Glutamatergic neuron (in vitro differentiated cells): ENCODE measurements at regions not wholly inside any gene's neighbourhood (a gene's known extent, or its start where the extent isn't known, plus 50 kb on each side); places are given as distances from the start of the nearest gene placed in this dataset.
"Not testable (repeated sequence)": the region's sequence is repeated elsewhere in the genome, so short reads cannot be mapped to it uniquely, and the experiment has no call there.

Source experiments
- DNase-seq: peaks from one replicate; pipeline ENCODE4 v3.0.0; 2022
- H3K27ac Mint-ChIP-seq: one replicate; pipeline ENCODE4 v1.8.0; 2020; ENCODE audit warnings: mild to moderate bottlenecking, mixed read lengths, inconsistent platforms; ENCODE audit not compliant: unreplicated experiment
- H3K27me3 Mint-ChIP-seq: one replicate; pipeline ENCODE4 v1.8.0; 2020; ENCODE audit warnings: mild to moderate bottlenecking, moderate library complexity, mixed read lengths, inconsistent platforms; ENCODE audit not compliant: unreplicated experiment
- H3K36me3 Mint-ChIP-seq: one replicate; pipeline ENCODE4 v1.8.0; 2020; ENCODE audit warnings: mild to moderate bottlenecking, mixed read lengths, inconsistent platforms; ENCODE audit not compliant: unreplicated experiment
- H3K4me1 Mint-ChIP-seq: one replicate; pipeline ENCODE4 v1.8.0; 2020; ENCODE audit warnings: mild to moderate bottlenecking, low read depth, mixed read lengths, inconsistent platforms; ENCODE audit not compliant: unreplicated experiment
- H3K4me3 Mint-ChIP-seq: one replicate; pipeline ENCODE4 v1.8.0; 2020; ENCODE audit warnings: mild to moderate bottlenecking, mixed read lengths, inconsistent platforms; ENCODE audit not compliant: unreplicated experiment
- H3K9me3 Mint-ChIP-seq: one replicate; pipeline ENCODE4 v1.8.0; 2020; ENCODE audit warnings: mild to moderate bottlenecking, moderate library complexity, mixed read lengths, inconsistent platforms; ENCODE audit not compliant: unreplicated experiment
- CTCF ChIP-seq: fragments of 200-600 bp; sonication (generic); IDR thresholded peaks from one replicate; pipeline ENCODE4 v1.5.0; 2021; ENCODE audit not compliant: partially characterized antibody, unreplicated experiment

- not testable (repeated sequence) for DNase-seq, H3K4me1 Mint-ChIP-seq, H3K9me3 Mint-ChIP-seq, H3K4me3 Mint-ChIP-seq, H3K27ac Mint-ChIP-seq, H3K27me3 Mint-ChIP-seq, H3K36me3 Mint-ChIP-seq
Measured at GRCh38 chr15:24311692-24312091, 363.9 kb upstream of the NPAP1 start.

GRCh38 chr15:24316326-24316725 is 359.2 kb upstream of the NPAP1 start:
- H3K9me3 Mint-ChIP-seq, H3K4me1 Mint-ChIP-seq, H3K36me3 Mint-ChIP-seq, H3K27me3 Mint-ChIP-seq, H3K27ac Mint-ChIP-seq, H3K4me3 Mint-ChIP-seq, DNase-seq: not testable (repeated sequence)

- Mint-ChIP-seq H3K9me3 (no peaks in the 10 kb centered on the region), H3K4me1 (no peaks in the 10 kb centered on the region)
Measured at GRCh38 chr15:24318981-24319380, 356.6 kb upstream of the NPAP1 start.

GRCh38 chr15:24324096-24324495 is 351.5 kb upstream of the NPAP1 start:
- not testable (repeated sequence) for H3K27me3 Mint-ChIP-seq

More at GRCh38 chr15:24318981-24319380, 356.6 kb upstream of the NPAP1 start:
- DNase-seq, result no peak
- no peaks in the 10 kb centered on the region for H3K27me3 Mint-ChIP-seq
- no peak overlapping the region for H3K27ac Mint-ChIP-seq
- no peaks in the 10 kb centered on the region for H3K36me3 Mint-ChIP-seq
- no peak overlapping the region for H3K4me3 Mint-ChIP-seq
- no peak for TF ChIP-seq CTCF

GRCh38 chr15:24326513-24326912 is 349.1 kb upstream of the NPAP1 start:
- not testable (repeated sequence) for H3K27me3 Mint-ChIP-seq, H3K27ac Mint-ChIP-seq, H3K9me3 Mint-ChIP-seq, H3K4me3 Mint-ChIP-seq, DNase-seq, H3K36me3 Mint-ChIP-seq, H3K4me1 Mint-ChIP-seq

More at GRCh38 chr15:24324096-24324495, 351.5 kb upstream of the NPAP1 start:
- H3K9me3 Mint-ChIP-seq, DNase-seq, H3K36me3 Mint-ChIP-seq, H3K4me3 Mint-ChIP-seq, H3K4me1 Mint-ChIP-seq, H3K27ac Mint-ChIP-seq: not testable (repeated sequence)

GRCh38 chr15:24331964-24332363 is 343.6 kb upstream of the NPAP1 start:
- H3K4me3 Mint-ChIP-seq, H3K27ac Mint-ChIP-seq, H3K9me3 Mint-ChIP-seq, H3K36me3 Mint-ChIP-seq, H3K27me3 Mint-ChIP-seq, DNase-seq, H3K4me1 Mint-ChIP-seq: not testable (repeated sequence)

- not testable (repeated sequence) for H3K4me1 Mint-ChIP-seq, DNase-seq, H3K27me3 Mint-ChIP-seq, H3K4me3 Mint-ChIP-seq, H3K27ac Mint-ChIP-seq, H3K36me3 Mint-ChIP-seq, H3K9me3 Mint-ChIP-seq
Measured at GRCh38 chr15:24341876-24342275, 333.7 kb upstream of the NPAP1 start.

GRCh38 chr15:24352777-24353176 is 322.8 kb upstream of the NPAP1 start:
- not testable (repeated sequence) for H3K27ac Mint-ChIP-seq, H3K9me3 Mint-ChIP-seq, DNase-seq, H3K27me3 Mint-ChIP-seq, H3K4me1 Mint-ChIP-seq, H3K4me3 Mint-ChIP-seq, H3K36me3 Mint-ChIP-seq

GRCh38 chr15:24381103-24381502 is 294.5 kb upstream of the NPAP1 start:
- H3K36me3 Mint-ChIP-seq, H3K4me3 Mint-ChIP-seq, H3K4me1 Mint-ChIP-seq, H3K27me3 Mint-ChIP-seq, H3K9me3 Mint-ChIP-seq, DNase-seq, H3K27ac Mint-ChIP-seq: not testable (repeated sequence)

- H3K4me1 Mint-ChIP-seq, DNase-seq, H3K4me3 Mint-ChIP-seq, H3K9me3 Mint-ChIP-seq, H3K27me3 Mint-ChIP-seq, H3K36me3 Mint-ChIP-seq, H3K27ac Mint-ChIP-seq: not testable (repeated sequence)
Measured at GRCh38 chr15:24385258-24385657, 290.3 kb upstream of the NPAP1 start.
